Activated T-cell treated with anti-CD3 and anti-CD28 coated beads, Interleukin-2, amount 50 U/mL, for 4 hours (primary cell): ENCODE measurements at regions not wholly inside any gene's neighbourhood (a gene's known extent, or its start where the extent isn't known, plus 50 kb on each side); places are given as distances from the start of the nearest gene placed in this dataset.
"Not testable (repeated sequence)": the region's sequence is repeated elsewhere in the genome, so short reads cannot be mapped to it uniquely, and the experiment has no call there.

Experiments used
- ATAC-seq, 2 donors: fragments of 200-7000 bp; cut with Tn5 transposase; one replicate each; pipeline ENCODE4 v1.10.0; 2021
- DNase-seq: peaks from one replicate; pipeline ENCODE4 v3.0.0-alpha.2; 2020
- H3K27me3 Mint-ChIP-seq: one replicate; pipeline ENCODE4 v1.8.0; 2021; ENCODE audit warnings: low read depth, mixed read lengths
- H3K36me3 Mint-ChIP-seq: one replicate; pipeline ENCODE4 v1.8.0; 2022; ENCODE audit warnings: mixed read lengths; ENCODE audit not compliant: insufficient read depth
- H3K4me1 Mint-ChIP-seq: one replicate; pipeline ENCODE4 v1.8.0; 2021; ENCODE audit warnings: low read depth, mixed read lengths
- H3K4me3 Mint-ChIP-seq: one replicate; pipeline ENCODE4 v1.8.0; 2021; ENCODE audit warnings: mild to moderate bottlenecking, moderate library complexity, mixed read lengths
- H3K9me3 Mint-ChIP-seq: one replicate; pipeline ENCODE4 v1.8.0; 2021; ENCODE audit warnings: mixed read lengths

- Mint-ChIP-seq H3K4me1 (no peaks in the 10 kb centered on the region), H3K9me3 (peaks cover 3% of the 10 kb centered on the region), H3K36me3 (no peaks in the 10 kb centered on the region), H3K4me3 (no peak overlapping the region), H3K27me3 (no peaks in the 10 kb centered on the region)
- no peak for ATAC-seq
- DNase-seq, result no peak
These were observed 990.2 kb upstream of the ATXN7L3B start for GRCh38 chr12:73547421-73547820.

- ATAC-seq (no peak), DNase-seq (no peak)
- Mint-ChIP-seq H3K9me3 (peaks cover 17% of the 10 kb centered on the region), H3K4me3 (no peak overlapping the region), H3K27me3 (no peaks in the 10 kb centered on the region), H3K36me3 (no peaks in the 10 kb centered on the region), H3K4me1 (no peaks in the 10 kb centered on the region)
These were observed 952.5 kb upstream of the ATXN7L3B start for GRCh38 chr12:73585136-73585535.

DNA sequence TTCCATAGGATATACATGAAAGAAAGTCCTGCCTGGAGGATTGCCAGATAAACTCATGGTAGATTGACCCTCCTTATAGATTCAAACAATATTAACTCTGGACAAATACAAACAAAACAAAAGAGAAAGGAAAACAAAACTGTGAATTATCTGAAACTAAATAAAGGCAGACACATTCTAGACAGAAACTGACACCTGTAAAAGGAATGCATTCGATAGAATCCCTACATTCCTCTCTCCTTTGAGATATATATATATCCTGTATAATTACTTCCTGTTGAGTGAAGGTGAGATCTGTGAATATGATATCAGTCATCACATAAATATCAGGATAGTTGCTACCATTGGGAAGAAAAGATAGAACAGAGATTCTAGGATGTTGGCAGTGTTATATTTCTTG lies 948.4 kb upstream of the ATXN7L3B start:
- peaks cover 16% of the 10 kb centered on the region for H3K9me3 Mint-ChIP-seq
- H3K27me3 Mint-ChIP-seq, result no peaks in the 10 kb centered on the region
- no peaks in the 10 kb centered on the region for H3K36me3 Mint-ChIP-seq
- ATAC-seq (no peak), DNase-seq (no peak)
- no peak overlapping the region for H3K4me3 Mint-ChIP-seq
- no peaks in the 10 kb centered on the region for H3K4me1 Mint-ChIP-seq

- H3K36me3 Mint-ChIP-seq, result no peaks in the 10 kb centered on the region
- DNase-seq (no peak), ATAC-seq (no peak)
- no peaks in the 10 kb centered on the region for H3K4me1 Mint-ChIP-seq
- H3K27me3 Mint-ChIP-seq, result no peaks in the 10 kb centered on the region
- H3K9me3 Mint-ChIP-seq, result peaks cover 8% of the 10 kb centered on the region
- no peak overlapping the region for H3K4me3 Mint-ChIP-seq
These were observed 939.0 kb upstream of the ATXN7L3B start for GRCh38 chr12:73598626-73599025.

- H3K9me3 Mint-ChIP-seq, result peaks cover 8% of the 10 kb centered on the region
- no peak overlapping the region for H3K4me3 Mint-ChIP-seq
- no peak for DNase-seq
- H3K27me3 Mint-ChIP-seq, result no peaks in the 10 kb centered on the region
- H3K36me3 Mint-ChIP-seq, result no peaks in the 10 kb centered on the region
- no peaks in the 10 kb centered on the region for H3K4me1 Mint-ChIP-seq
- no peak for ATAC-seq
These were observed 938.4 kb upstream of the ATXN7L3B start for GRCh38 chr12:73599268-73599667.

DNA sequence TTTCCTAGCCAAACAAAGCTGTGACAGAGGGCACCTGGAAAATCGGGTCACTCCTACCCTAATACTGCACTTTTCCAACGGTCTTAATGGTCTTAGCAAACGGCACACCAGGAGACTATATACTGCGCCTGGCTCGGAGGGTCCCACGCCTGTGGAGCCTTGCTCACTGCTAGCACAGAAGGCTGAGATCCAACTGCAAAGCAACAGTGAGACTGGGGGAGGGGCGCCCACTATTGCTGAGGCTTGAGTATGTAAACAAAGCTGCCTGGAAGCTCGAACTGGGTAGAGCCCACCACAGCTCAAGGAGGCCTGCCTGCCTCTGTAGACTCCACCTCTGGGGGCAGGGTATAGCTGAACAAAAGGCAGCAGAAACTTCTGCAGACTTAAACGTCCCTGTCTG lies 931.7 kb upstream of the ATXN7L3B start:
- H3K4me3 Mint-ChIP-seq, DNase-seq, ATAC-seq, H3K27me3 Mint-ChIP-seq, H3K4me1 Mint-ChIP-seq, H3K36me3 Mint-ChIP-seq: not testable (repeated sequence)
- peaks cover 10% of the 10 kb centered on the region for H3K9me3 Mint-ChIP-seq

GRCh38 chr12:73612551-73612950 lies 925.1 kb upstream of the ATXN7L3B start:
- Mint-ChIP-seq H3K4me3 (no peak overlapping the region), H3K4me1 (no peaks in the 10 kb centered on the region), H3K27me3 (no peaks in the 10 kb centered on the region)

DNA sequence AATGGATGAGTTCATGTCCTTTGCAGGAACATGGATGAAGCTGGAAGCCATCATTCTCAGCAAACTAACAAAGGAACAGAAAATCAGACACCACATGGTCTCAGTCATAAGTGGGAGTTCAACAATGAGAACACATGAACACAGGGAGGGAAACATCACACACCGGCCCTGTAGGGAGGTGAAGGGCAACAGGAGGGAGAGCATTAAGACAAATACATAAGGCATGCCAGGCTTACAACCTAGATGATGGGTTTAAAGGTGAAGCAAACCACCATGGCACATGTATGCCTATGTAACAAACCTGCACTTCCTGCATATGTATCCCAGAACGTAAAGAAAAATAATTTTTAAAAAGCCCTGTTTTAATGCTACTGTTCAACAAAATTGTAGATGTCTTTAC lies 914.2 kb upstream of the ATXN7L3B start:
- Mint-ChIP-seq H3K9me3 (peaks cover 6% of the 10 kb centered on the region), H3K4me1 (no peaks in the 10 kb centered on the region), H3K36me3 (no peaks in the 10 kb centered on the region), H3K4me3 (no peak overlapping the region), H3K27me3 (no peaks in the 10 kb centered on the region)
- ATAC-seq (no peak), DNase-seq (no peak)

More at GRCh38 chr12:73612551-73612950, 925.1 kb upstream of the ATXN7L3B start:
- ATAC-seq, result no peak
- DNase-seq, result no peak
- H3K36me3 Mint-ChIP-seq, result no peaks in the 10 kb centered on the region
- H3K9me3 Mint-ChIP-seq, result peaks cover 14% of the 10 kb centered on the region

DNA sequence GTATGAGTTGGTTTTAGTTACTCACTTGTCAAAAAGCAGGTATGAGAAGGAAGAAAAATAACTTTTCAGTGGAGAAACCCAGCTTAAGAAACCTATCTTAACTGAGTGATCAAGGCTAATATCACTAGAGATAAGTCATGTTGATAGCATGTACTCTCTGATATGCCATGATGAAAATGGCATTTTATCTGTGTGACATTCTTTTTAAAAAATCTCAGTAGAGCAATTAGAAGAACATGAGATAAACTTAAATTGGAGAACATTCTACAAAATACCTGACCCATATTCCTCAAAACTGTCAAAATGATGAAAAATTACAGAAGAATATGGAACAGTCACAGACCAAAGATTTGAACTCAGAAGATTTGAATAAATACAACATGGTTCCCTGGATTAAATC lies 912.4 kb upstream of the ATXN7L3B start:
- DNase-seq (no peak), ATAC-seq (no peak)
- Mint-ChIP-seq H3K4me3 (no peak overlapping the region), H3K36me3 (no peaks in the 10 kb centered on the region), H3K9me3 (peaks cover 6% of the 10 kb centered on the region), H3K27me3 (no peaks in the 10 kb centered on the region), H3K4me1 (no peaks in the 10 kb centered on the region)

DNA sequence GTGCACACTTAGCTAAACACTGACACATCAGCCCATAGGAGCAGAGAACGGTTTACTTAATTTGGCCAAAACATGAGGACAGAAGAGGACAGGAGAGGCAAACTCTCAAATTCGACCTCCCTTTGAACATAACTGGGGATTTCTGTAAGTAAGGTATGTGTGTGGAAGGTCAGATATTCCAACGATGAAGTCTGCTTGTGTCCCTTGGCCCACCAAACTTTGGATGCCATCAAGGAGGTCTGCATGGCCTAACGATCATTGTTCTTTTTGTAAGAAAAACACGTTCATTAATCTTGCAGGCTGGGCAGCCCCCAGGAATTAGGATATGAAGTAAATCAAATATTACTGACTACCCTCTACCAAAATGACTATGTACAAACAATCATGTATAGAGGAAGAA lies 908.5 kb upstream of the ATXN7L3B start:
- ATAC-seq, result no peak

DNA sequence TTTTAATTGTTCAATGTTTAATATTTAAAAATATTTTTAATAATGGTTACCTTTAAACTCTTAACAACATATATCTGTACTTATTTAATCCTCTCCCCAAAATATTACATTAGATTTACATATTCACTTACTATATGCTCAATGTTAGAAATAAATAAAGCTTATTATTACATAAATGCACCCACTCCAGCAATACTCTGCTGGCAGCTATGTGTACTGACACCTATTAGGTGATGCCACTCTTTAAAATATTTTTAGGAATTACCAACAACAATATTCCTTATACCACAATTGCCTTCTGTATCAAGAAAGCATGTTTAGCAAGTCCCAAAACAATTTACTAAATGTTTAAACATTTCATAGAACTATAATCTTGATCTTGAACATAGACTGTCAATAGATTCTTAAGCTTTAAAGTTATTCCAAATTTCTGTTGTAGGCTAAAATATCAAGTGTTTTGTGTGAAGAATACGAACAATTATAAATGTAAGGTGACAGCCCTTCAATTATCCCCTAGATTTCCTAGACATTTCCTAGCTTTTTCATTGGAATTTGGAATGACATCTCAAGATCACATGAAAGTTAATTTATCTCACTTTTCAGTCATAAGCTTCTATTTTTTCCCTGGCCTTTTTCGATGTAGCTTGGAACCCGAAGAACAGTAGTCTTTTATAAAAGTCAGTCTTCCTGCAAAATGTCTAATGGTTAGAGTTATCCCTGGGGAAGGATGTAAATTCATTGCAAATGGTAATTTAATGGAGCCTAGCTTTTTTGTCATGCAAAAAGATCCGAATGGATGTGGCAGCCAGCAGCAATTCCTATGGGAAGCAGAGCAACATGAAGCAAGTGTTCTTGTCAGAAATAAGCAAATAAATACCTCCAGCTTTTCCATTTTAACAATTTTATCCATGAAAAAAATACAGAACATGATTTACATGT lies 907.5 kb upstream of the ATXN7L3B start:
- Mint-ChIP-seq H3K36me3 (no peaks in the 10 kb centered on the region), H3K9me3 (peaks cover 6% of the 10 kb centered on the region), H3K4me3 (no peak overlapping the region), H3K27me3 (no peaks in the 10 kb centered on the region), H3K4me1 (no peaks in the 10 kb centered on the region)
- DNase-seq, result no peak
- ATAC-seq, result no peak

More for the DNA sequence above, 908.5 kb upstream of the ATXN7L3B start:
- no peak overlapping the region for H3K4me3 Mint-ChIP-seq
- DNase-seq, result no peak
- H3K9me3 Mint-ChIP-seq, result peaks cover 6% of the 10 kb centered on the region
- H3K27me3 Mint-ChIP-seq, result no peaks in the 10 kb centered on the region
- H3K36me3 Mint-ChIP-seq, result no peaks in the 10 kb centered on the region
- no peaks in the 10 kb centered on the region for H3K4me1 Mint-ChIP-seq

DNA sequence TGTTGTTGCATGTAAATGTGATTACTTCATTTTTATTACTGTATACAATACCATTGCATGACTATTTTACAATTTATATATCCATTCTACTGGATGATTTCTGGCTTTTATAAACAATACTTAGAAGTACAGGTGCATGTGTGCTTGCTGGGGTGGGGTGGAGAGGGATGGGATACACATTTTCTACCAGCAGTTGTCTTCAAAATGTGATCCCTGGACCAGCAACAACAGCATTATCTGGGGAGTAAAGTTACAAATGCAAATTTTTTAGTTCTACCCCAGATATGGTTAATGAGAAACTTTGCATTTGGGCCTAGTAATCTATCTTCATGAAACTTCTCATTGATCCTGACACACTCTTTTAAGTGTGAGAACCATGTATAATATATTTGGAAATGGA lies 905.4 kb upstream of the ATXN7L3B start:
- Mint-ChIP-seq H3K27me3 (no peaks in the 10 kb centered on the region), H3K36me3 (no peaks in the 10 kb centered on the region), H3K4me1 (no peaks in the 10 kb centered on the region), H3K9me3 (no peaks in the 10 kb centered on the region), H3K4me3 (no peak overlapping the region)
- DNase-seq (no peak), ATAC-seq (no peak)

GRCh38 chr12:73632661-73633060 lies 905.0 kb upstream of the ATXN7L3B start:
- H3K4me1 Mint-ChIP-seq, result no peaks in the 10 kb centered on the region

DNA sequence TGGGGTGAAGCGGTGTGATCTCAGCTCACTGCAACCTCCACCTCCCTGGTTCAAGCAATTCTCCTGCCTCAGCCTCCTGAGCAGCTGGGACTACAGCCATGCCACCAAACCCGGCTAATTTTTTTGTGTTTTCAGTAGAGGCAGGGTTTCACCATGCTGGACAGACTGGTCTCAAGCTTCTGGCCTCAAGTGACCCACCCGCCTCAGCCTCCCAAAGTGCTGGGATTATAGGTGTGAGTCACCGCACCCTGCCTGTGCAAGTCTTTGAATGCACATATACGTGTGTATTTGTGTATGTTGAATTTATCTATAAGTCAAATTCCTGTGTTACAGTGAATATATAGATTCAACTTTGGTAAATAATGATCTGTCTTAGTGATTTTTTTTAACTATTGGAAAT lies 898.2 kb upstream of the ATXN7L3B start:
- not testable (repeated sequence) for H3K4me1 Mint-ChIP-seq, H3K27me3 Mint-ChIP-seq, H3K36me3 Mint-ChIP-seq, H3K9me3 Mint-ChIP-seq, DNase-seq, ATAC-seq, H3K4me3 Mint-ChIP-seq

More at GRCh38 chr12:73632661-73633060, 905.0 kb upstream of the ATXN7L3B start:
- Mint-ChIP-seq H3K36me3 (no peaks in the 10 kb centered on the region), H3K4me3 (no peak overlapping the region), H3K9me3 (no peaks in the 10 kb centered on the region), H3K27me3 (no peaks in the 10 kb centered on the region)
- ATAC-seq (no peak), DNase-seq (no peak)

DNA sequence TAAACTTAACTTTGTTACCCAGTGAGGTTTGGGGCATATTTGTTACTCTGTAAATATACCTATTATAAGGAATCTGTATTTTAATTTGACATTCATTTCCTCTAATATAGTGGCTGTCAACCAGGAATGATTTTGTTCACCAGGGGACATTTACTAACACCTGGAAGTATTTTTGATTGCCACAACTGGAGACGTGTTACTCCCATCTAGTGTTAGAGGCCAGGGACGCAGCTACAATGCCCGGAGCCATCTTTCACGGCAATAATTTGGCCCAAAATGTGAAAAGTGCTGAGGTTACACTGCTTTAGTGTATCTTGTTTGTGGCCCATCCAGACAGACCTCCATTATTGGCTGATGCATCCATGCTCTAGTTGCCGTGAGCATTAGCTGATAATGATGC lies 881.3 kb upstream of the ATXN7L3B start:
- no peak for ATAC-seq
- DNase-seq, result no peak
- no peaks in the 10 kb centered on the region for H3K27me3 Mint-ChIP-seq
- no peaks in the 10 kb centered on the region for H3K36me3 Mint-ChIP-seq
- no peak overlapping the region for H3K4me3 Mint-ChIP-seq
- H3K9me3 Mint-ChIP-seq, result peaks cover 6% of the 10 kb centered on the region
- no peaks in the 10 kb centered on the region for H3K4me1 Mint-ChIP-seq
